Jurkat, Clone E6-1 (cell line): ENCODE measurements at regions not wholly inside any gene's neighbourhood (a gene's known extent, or its start where the extent isn't known, plus 50 kb on each side); places are given as distances from the start of the nearest gene placed in this dataset.
A peak's percentile ranks its signal among the peaks of the same experiment; 100 is the strongest.

ENCODE experiments used
- DNase-seq: peaks from one replicate; pipeline ENCODE4 v3.0.0-alpha.2; 2011; ENCODE audit warnings: low read depth, low spot score
- H3K4me3 ChIP-seq: 2 replicates; pipeline ENCODE4 v1.5.1; 2011; ENCODE audit warnings: mild to moderate bottlenecking, low read length, control low read depth, moderate library complexity

- no peak for DNase-seq
- no peak overlapping the region for H3K4me3 ChIP-seq
Measured at GRCh38 chr9:91082731-91083130, 279.0 kb downstream of the AUH start.

- no peak for DNase-seq
Measured at GRCh38 chr9:91084896-91085516, 276.7 kb downstream of the AUH start.

GRCh38 chr9:91085517-91086291 lies 276.0 kb downstream of the AUH start:
- no peak overlapping the region for H3K4me3 ChIP-seq
- DNase-seq, result peak; percentile 28

More at GRCh38 chr9:91084896-91085516, 276.7 kb downstream of the AUH start:
- no peak overlapping the region for H3K4me3 ChIP-seq

GRCh38 chr9:91086657-91087461 lies 274.9 kb downstream of the AUH start:
- no peak for DNase-seq
- no peak overlapping the region for H3K4me3 ChIP-seq

- no peak for DNase-seq
- H3K4me3 ChIP-seq, result no peak overlapping the region
Measured at GRCh38 chr9:91087462-91087759, 274.3 kb downstream of the AUH start.

GRCh38 chr9:91089405-91090129 lies 272.2 kb downstream of the AUH start:
- H3K4me3 ChIP-seq, result no peak overlapping the region
- peak; percentile 30 for DNase-seq

GRCh38 chr9:91090130-91090410 lies 271.6 kb downstream of the AUH start:
- DNase-seq, result no peak
- H3K4me3 ChIP-seq, result no peak overlapping the region

GRCh38 chr9:91092214-91092613 lies 269.5 kb downstream of the AUH start:
- DNase-seq, result no peak
- H3K4me3 ChIP-seq, result no peak overlapping the region

GRCh38 chr9:91094324-91095088 lies 267.2 kb downstream of the AUH start:
- DNase-seq, result no peak
- no peak overlapping the region for H3K4me3 ChIP-seq

- H3K4me3 ChIP-seq, result no peak overlapping the region
- DNase-seq, result no peak
Measured at GRCh38 chr9:91098203-91098850, 263.4 kb downstream of the AUH start.

GRCh38 chr9:91099436-91099835 lies 262.3 kb downstream of the AUH start:
- DNase-seq, result no peak
- no peak overlapping the region for H3K4me3 ChIP-seq

GRCh38 chr9:91100878-91101450 lies 260.8 kb downstream of the AUH start:
- no peak for DNase-seq
- H3K4me3 ChIP-seq, result no peak overlapping the region

- peak; percentile 97 for DNase-seq
- H3K4me3 ChIP-seq, result no peak overlapping the region
Measured at GRCh38 chr9:91101611-91102168, 260.0 kb downstream of the AUH start.

GRCh38 chr9:91102269-91102668 lies 259.4 kb downstream of the AUH start:
- no peak overlapping the region for H3K4me3 ChIP-seq
- DNase-seq, result no peak

- no peak overlapping the region for H3K4me3 ChIP-seq
- no peak for DNase-seq
Measured at GRCh38 chr9:91103931-91104330, 257.8 kb downstream of the AUH start.

- DNase-seq, result no peak
- H3K4me3 ChIP-seq, result no peak overlapping the region
Measured at GRCh38 chr9:91106415-91107081, 255.2 kb downstream of the AUH start.

GRCh38 chr9:91111226-91111625 lies 250.5 kb downstream of the AUH start:
- DNase-seq, result no peak
- H3K4me3 ChIP-seq, result no peak overlapping the region

GRCh38 chr9:91111876-91112275 lies 249.8 kb downstream of the AUH start:
- no peak for DNase-seq
- no peak overlapping the region for H3K4me3 ChIP-seq
